Suprapubic skin (tissue), 4 donors: ENCODE measurements at regions not wholly inside any gene's neighbourhood (a gene's known extent, or its start where the extent isn't known, plus 50 kb on each side); places are given as distances from the start of the nearest gene placed in this dataset.

Experiments
- POLR2A ChIP-seq, 2 donors: fragments of 450-650 bp; IDR thresholded peaks; one replicate each; pipeline ENCODE4 v1.6.1; 2017; ENCODE audit warnings: antibody characterized with exemption in 2 of 2, mild to moderate bottlenecking in 2 of 2, moderate library complexity in 2 of 2
- POLR2AphosphoS5 ChIP-seq, 3 donors: sonication (generic); formaldehyde crosslinking; IDR thresholded peaks; one replicate each; pipeline ENCODE4 v1.6.1; 2017; ENCODE audit warnings: antibody characterized with exemption in 3 of 3
- TF ChIP-seq, protein P1 (sequence below), 2 donors: fragments of 200-600 bp in 1 of 2; fragments of 450-650 bp in 1 of 2; sonication (generic) in 1 of 2; IDR thresholded peaks; one replicate each; pipeline ENCODE4 v1.5.1; 2016 to 2019; ENCODE audit warnings: antibody characterized with exemption in 2 of 2, mild to moderate bottlenecking in 1 of 2, moderate library complexity in 1 of 2

DNA sequence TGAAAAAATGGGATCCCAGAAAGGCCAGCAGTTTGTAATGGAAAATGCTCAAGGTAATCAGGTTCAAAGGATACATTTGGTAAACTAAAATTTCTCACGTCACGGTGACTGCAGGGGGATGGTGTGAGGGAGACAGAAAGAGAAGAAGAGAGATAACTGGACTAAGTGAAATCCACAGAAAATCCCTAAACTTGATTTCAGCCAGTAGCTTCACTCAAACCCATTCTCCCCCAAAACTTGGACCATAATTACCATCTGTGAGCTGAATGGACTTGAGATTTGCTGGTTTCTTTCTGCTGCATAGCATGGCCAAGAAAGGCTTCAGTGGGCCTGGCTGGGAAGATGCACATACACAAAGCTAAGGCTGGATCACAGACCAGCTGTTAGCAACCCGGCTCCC lies 155.4 kb upstream of the LMO4 start:
- TF ChIP-seq, protein P1, sequence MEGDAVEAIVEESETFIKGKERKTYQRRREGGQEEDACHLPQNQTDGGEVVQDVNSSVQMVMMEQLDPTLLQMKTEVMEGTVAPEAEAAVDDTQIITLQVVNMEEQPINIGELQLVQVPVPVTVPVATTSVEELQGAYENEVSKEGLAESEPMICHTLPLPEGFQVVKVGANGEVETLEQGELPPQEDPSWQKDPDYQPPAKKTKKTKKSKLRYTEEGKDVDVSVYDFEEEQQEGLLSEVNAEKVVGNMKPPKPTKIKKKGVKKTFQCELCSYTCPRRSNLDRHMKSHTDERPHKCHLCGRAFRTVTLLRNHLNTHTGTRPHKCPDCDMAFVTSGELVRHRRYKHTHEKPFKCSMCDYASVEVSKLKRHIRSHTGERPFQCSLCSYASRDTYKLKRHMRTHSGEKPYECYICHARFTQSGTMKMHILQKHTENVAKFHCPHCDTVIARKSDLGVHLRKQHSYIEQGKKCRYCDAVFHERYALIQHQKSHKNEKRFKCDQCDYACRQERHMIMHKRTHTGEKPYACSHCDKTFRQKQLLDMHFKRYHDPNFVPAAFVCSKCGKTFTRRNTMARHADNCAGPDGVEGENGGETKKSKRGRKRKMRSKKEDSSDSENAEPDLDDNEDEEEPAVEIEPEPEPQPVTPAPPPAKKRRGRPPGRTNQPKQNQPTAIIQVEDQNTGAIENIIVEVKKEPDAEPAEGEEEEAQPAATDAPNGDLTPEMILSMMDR (IDR thresholded peaks at IDR 0.05) = no peak
- TF ChIP-seq POLR2AphosphoS5 (IDR thresholded peaks at IDR 0.05) = no peak
- no peak for TF ChIP-seq POLR2A (IDR thresholded peaks at IDR 0.05)
